Tibial nerve (tissue), 4 donors: ENCODE measurements at regions not wholly inside any gene's neighbourhood (a gene's known extent, or its start where the extent isn't known, plus 50 kb on each side); places are given as distances from the start of the nearest gene placed in this dataset.

Experiments used
- CTCF ChIP-seq, 5 experiments: fragments of 200-600 bp in 3 of 5; fragments of 450-650 bp in 2 of 5; sonication (generic) in 3 of 5; IDR thresholded peaks; one replicate each; pipeline ENCODE4 v1.5.1; 2016 to 2019; ENCODE audit warnings: antibody characterized with exemption in 5 of 5, mild to moderate bottlenecking in 3 of 5, moderate library complexity in 2 of 5
- EP300 ChIP-seq, 2 donors: sonication (generic); formaldehyde crosslinking; IDR thresholded peaks; one replicate each; pipeline ENCODE4 v1.6.1; 2017; ENCODE audit warnings: antibody characterized with exemption in 2 of 2, mild to moderate bottlenecking in 1 of 2
- POLR2A ChIP-seq, 2 donors: fragments of 450-650 bp; IDR thresholded peaks; one replicate each; pipeline ENCODE4 v1.6.1; 2017; ENCODE audit warnings: antibody characterized with exemption in 2 of 2, mild to moderate bottlenecking in 2 of 2, moderate library complexity in 2 of 2

GRCh38 chr12:11949738-11950411, 120.9 kb upstream of the BCL2L14 start:
- TF ChIP-seq CTCF (IDR thresholded peaks at IDR 0.05) (no peak), POLR2A (IDR thresholded peaks at IDR 0.05) (no peak), EP300 (IDR thresholded peaks at IDR 0.05) (no peak)
